AG04450 (cell line): ENCODE measurements at regions not wholly inside any gene's neighbourhood (a gene's known extent, or its start where the extent isn't known, plus 50 kb on each side); places are given as distances from the start of the nearest gene placed in this dataset.

Source experiments
- CTCF ChIA-PET: fragments of 300-600, 350-600 bp; formaldehyde crosslinking; extraction: SDS; loops from one replicate; lab custom pipeline; 2022; ENCODE audit warnings: antibody characterized with exemption, inconsistent platforms; lab: Charles Lee
- POLR2A ChIA-PET: fragments of 350-600 bp; formaldehyde crosslinking; extraction: SDS; loops from one replicate; lab custom pipeline; 2021; ENCODE audit warnings: antibody characterized with exemption, inconsistent platforms; lab: Yijun Ruan, JAX
- DNase-seq: peaks from one replicate; pipeline ENCODE4 v3.0.0-alpha.2; 2011; ENCODE audit warnings: low read depth, low spot score
- H3K27ac ChIP-seq: one replicate; pipeline ENCODE4 v1.5.1; 2012; ENCODE audit warnings: low read depth, low read length, control low read depth
- H3K27me3 ChIP-seq: one replicate; pipeline ENCODE4 v1.6.0; 2012; ENCODE audit warnings: low read length; ENCODE audit not compliant: control insufficient read depth, insufficient read depth
- H3K4me3 ChIP-seq: 2 replicates; pipeline ENCODE4 v1.5.1; 2011; ENCODE audit warnings: mild to moderate bottlenecking, low read depth, low read length, control low read depth
- H3K9me3 ChIP-seq: 2 replicates; pipeline ENCODE4 v1.5.1; 2012; ENCODE audit warnings: low read length; ENCODE audit not compliant: control insufficient read depth, insufficient read depth
- CTCF ChIP-seq: IDR thresholded peaks from 2 replicates; pipeline ENCODE4 v1.5.1; 2011; ENCODE audit warnings: low read depth, low read length, control low read depth, inconsistent platforms

GRCh38 chr17:79434215-79434614 lies 176.6 kb downstream of the RBFOX3 start:
- H3K27ac ChIP-seq, result no peak overlapping the region
- CTCF ChIA-PET, result no interaction called here
- TF ChIP-seq CTCF, result no peak
- H3K9me3 ChIP-seq, result no peaks in the 10 kb centered on the region
- H3K27me3 ChIP-seq, result no peaks in the 10 kb centered on the region
- POLR2A ChIA-PET, result no interaction called here
- no peak for DNase-seq
- H3K4me3 ChIP-seq, result no peak overlapping the region

- Histone ChIP-seq H3K9me3 (no peaks in the 10 kb centered on the region), H3K4me3 (no peak overlapping the region), H3K27ac (no peak overlapping the region), H3K27me3 (no peaks in the 10 kb centered on the region)
- CTCF ChIA-PET, result no interaction called here
- TF ChIP-seq CTCF, result no peak
- DNase-seq, result no peak
- POLR2A ChIA-PET, result no interaction called here
Observed at GRCh38 chr17:79433379-79433778, 177.5 kb downstream of the RBFOX3 start.

GRCh38 chr17:79431175-79431574 lies 179.7 kb downstream of the RBFOX3 start:
- POLR2A ChIA-PET, result no interaction called here
- Histone ChIP-seq H3K4me3 (no peak overlapping the region), H3K27ac (no peak overlapping the region), H3K9me3 (no peaks in the 10 kb centered on the region), H3K27me3 (no peaks in the 10 kb centered on the region)
- TF ChIP-seq CTCF, result no peak
- DNase-seq, result no peak
- CTCF ChIA-PET, result no interaction called here

GRCh38 chr17:79429864-79430494 lies 180.9 kb downstream of the RBFOX3 start:
- ChIA-PET CTCF (no interaction called here), POLR2A (no interaction called here)
- no peaks in the 10 kb centered on the region for H3K27me3 ChIP-seq

GRCh38 chr17:79428988-79429387 lies 181.9 kb downstream of the RBFOX3 start:
- Histone ChIP-seq H3K27me3 (no peaks in the 10 kb centered on the region), H3K27ac (no peak overlapping the region), H3K4me3 (no peak overlapping the region), H3K9me3 (no peaks in the 10 kb centered on the region)
- no peak for TF ChIP-seq CTCF
- POLR2A ChIA-PET, result no interaction called here
- CTCF ChIA-PET, result no interaction called here
- DNase-seq, result no peak

More at GRCh38 chr17:79429864-79430494, 180.9 kb downstream of the RBFOX3 start:
- Histone ChIP-seq H3K9me3 (no peaks in the 10 kb centered on the region), H3K4me3 (no peak overlapping the region), H3K27ac (no peak overlapping the region)
- no peak for TF ChIP-seq CTCF
- no peak for DNase-seq
